WTC11 (cell line): ENCODE measurements at regions not wholly inside any gene's neighbourhood (a gene's known extent, or its start where the extent isn't known, plus 50 kb on each side); places are given as distances from the start of the nearest gene placed in this dataset.

ENCODE experiments used
- ATAC-seq: fragments of 200-7000 bp; cut with Tn5 transposase; 2 replicates; pipeline ENCODE4 v1.10.0; 2021; ENCODE audit warnings: mild to moderate bottlenecking, moderate library complexity
- CTCF ChIA-PET: fragments of 300-600 bp; sonication (Branson Sonifier 250); formaldehyde crosslinking; loops from one replicate; lab custom pipeline; 2021; ENCODE audit warnings: antibody characterized with exemption; lab: Charles Lee
- POLR2A ChIA-PET: fragments of 350-600 bp; sonication (Branson Sonifier 250); formaldehyde crosslinking; loops from one replicate; lab custom pipeline; 2021; ENCODE audit warnings: antibody characterized with exemption; lab: Charles Lee
- DNase-seq: peaks from one replicate; pipeline ENCODE4 v3.0.0; 2021; ENCODE audit warnings: low spot score
- H3K27ac Mint-ChIP-seq: 2 replicates; pipeline ENCODE4 v1.8.0; 2021; ENCODE audit warnings: mixed read lengths
- H3K27me3 Mint-ChIP-seq: 2 replicates; pipeline ENCODE4 v1.8.0; 2021; ENCODE audit warnings: low read depth, mild to moderate bottlenecking, moderate library complexity, mixed read lengths
- H3K36me3 Mint-ChIP-seq: 2 replicates; pipeline ENCODE4 v1.8.0; 2021; ENCODE audit warnings: mixed read lengths
- H3K4me1 Mint-ChIP-seq: 2 replicates; pipeline ENCODE4 v1.8.0; 2022; ENCODE audit warnings: mixed read lengths
- H3K4me3 Mint-ChIP-seq: 2 replicates; pipeline ENCODE4 v1.8.0; 2021; ENCODE audit warnings: mild to moderate bottlenecking, moderate library complexity, mixed read lengths
- H3K9me3 Mint-ChIP-seq: 2 replicates; pipeline ENCODE4 v1.8.0; 2021; ENCODE audit warnings: mixed read lengths
- AR ChIP-seq: fragments of 250-450 bp; sonication (Bioruptor Pico); IDR thresholded peaks from 2 replicates; pipeline ENCODE4 v1.9.0; 2021; ENCODE audit warnings: mild to moderate bottlenecking
- ATF3 ChIP-seq: sonication (generic); formaldehyde crosslinking; conservative IDR thresholded peaks from 2 replicates; pipeline ENCODE4 v1.8.1; 2022; ENCODE audit warnings: mild to moderate bottlenecking, missing genetic modification reagents
- CBFB ChIP-seq: sonication (generic); formaldehyde crosslinking; IDR thresholded peaks from 2 replicates; pipeline ENCODE4 v1.8.1; 2022; ENCODE audit warnings: mild to moderate bottlenecking, low read depth, missing genetic modification reagents
- CREB1 ChIP-seq: sonication (generic); formaldehyde crosslinking; IDR thresholded peaks from 2 replicates; pipeline ENCODE4 v1.8.0; 2023; ENCODE audit warnings: mild to moderate bottlenecking, missing genetic modification reagents
- E2F4 ChIP-seq: sonication (generic); formaldehyde crosslinking; IDR thresholded peaks from 2 replicates; pipeline ENCODE4 v1.8.1; 2022; ENCODE audit warnings: low read depth, mild to moderate bottlenecking, moderate library complexity, missing genetic modification reagents, borderline replicate concordance
- E2F5 ChIP-seq: sonication (generic); formaldehyde crosslinking; IDR thresholded peaks from 2 replicates; pipeline ENCODE4 v1.8.1; 2022; ENCODE audit warnings: mild to moderate bottlenecking, moderate library complexity, missing genetic modification reagents
- EMX1 ChIP-seq: fragments of 250-450 bp; sonication (Bioruptor Pico); IDR thresholded peaks from 2 replicates; pipeline ENCODE4 v1.8.0; 2021; ENCODE audit warnings: mild to moderate bottlenecking
- GTF2I ChIP-seq: fragments of 250-450 bp; sonication (Bioruptor Pico); conservative IDR thresholded peaks from 2 replicates; pipeline ENCODE4 v1.4.0; 2021; ENCODE audit warnings: mild to moderate bottlenecking
- HMGA2 ChIP-seq: fragments of 250-450 bp; sonication (Bioruptor Pico); IDR thresholded peaks from 2 replicates; pipeline ENCODE4 v1.4.0; 2021; ENCODE audit warnings: mild to moderate bottlenecking, moderate library complexity
- HMGXB4 ChIP-seq: sonication (generic); formaldehyde crosslinking; IDR thresholded peaks from 2 replicates; pipeline ENCODE4 v1.8.1; 2023; ENCODE audit warnings: mild to moderate bottlenecking, moderate library complexity, missing genetic modification reagents
- IRF2 ChIP-seq: sonication (generic); formaldehyde crosslinking; IDR thresholded peaks from 2 replicates; pipeline ENCODE4 v1.8.0; 2022; ENCODE audit warnings: low read depth, missing genetic modification reagents, borderline replicate concordance
- JAZF1 ChIP-seq: fragments of 250-450 bp; sonication (Bioruptor Pico); IDR thresholded peaks from 2 replicates; pipeline ENCODE4 v1.9.0; 2021; ENCODE audit warnings: moderate library complexity, mild to moderate bottlenecking, inconsistent platforms
- KAT7 ChIP-seq: sonication (generic); formaldehyde crosslinking; IDR thresholded peaks from 2 replicates; pipeline ENCODE4 v1.8.1; 2023; ENCODE audit warnings: missing genetic modification reagents, mild to moderate bottlenecking, borderline replicate concordance
- MAX ChIP-seq: sonication (generic); formaldehyde crosslinking; IDR thresholded peaks from 2 replicates; pipeline ENCODE4 v1.8.0; 2022; ENCODE audit warnings: mild to moderate bottlenecking, missing genetic modification reagents
- MLX ChIP-seq: sonication (generic); formaldehyde crosslinking; IDR thresholded peaks from 2 replicates; pipeline ENCODE4 v1.8.1; 2023; ENCODE audit warnings: mild to moderate bottlenecking, missing genetic modification reagents, moderate library complexity
- NFE2L1 ChIP-seq: sonication (generic); formaldehyde crosslinking; IDR thresholded peaks from 2 replicates; pipeline ENCODE4 v1.8.1; 2023; ENCODE audit warnings: missing genetic modification reagents
- OVOL2 ChIP-seq: fragments of 250-450 bp; sonication (Bioruptor Pico); IDR thresholded peaks from 2 replicates; pipeline ENCODE4 v1.9.0; 2021; ENCODE audit warnings: mild to moderate bottlenecking, borderline replicate concordance
- PREB ChIP-seq: sonication (generic); formaldehyde crosslinking; IDR thresholded peaks from 2 replicates; pipeline ENCODE4 v1.8.1; 2022; ENCODE audit warnings: mild to moderate bottlenecking, missing genetic modification reagents, moderate library complexity, borderline replicate concordance
- PRRX2 ChIP-seq: fragments of 250-450 bp; sonication (Bioruptor Pico); IDR thresholded peaks from 2 replicates; pipeline ENCODE4 v1.8.0; 2021; ENCODE audit warnings: mild to moderate bottlenecking
- SMAD3 ChIP-seq: sonication (generic); formaldehyde crosslinking; IDR thresholded peaks from 2 replicates; pipeline ENCODE4 v1.8.0; 2022; ENCODE audit warnings: missing genetic modification reagents, mild to moderate bottlenecking, borderline replicate concordance
- TCF7 ChIP-seq: sonication (generic); formaldehyde crosslinking; IDR thresholded peaks from 2 replicates; pipeline ENCODE4 v1.8.0; 2022; ENCODE audit warnings: mild to moderate bottlenecking, low read depth, missing genetic modification reagents, moderate library complexity
- TEAD4 ChIP-seq: sonication (generic); formaldehyde crosslinking; IDR thresholded peaks from 2 replicates; pipeline ENCODE4 v1.8.0; 2022; ENCODE audit warnings: mild to moderate bottlenecking, missing genetic modification reagents
- ZNF121 ChIP-seq: sonication (generic); formaldehyde crosslinking; IDR thresholded peaks from 2 replicates; pipeline ENCODE4 v1.8.0; 2023; ENCODE audit warnings: missing genetic modification reagents
- ZNF423 ChIP-seq: fragments of 250-450 bp; sonication (Bioruptor Pico); IDR thresholded peaks from 2 replicates; pipeline ENCODE4 v2.1.2; 2022; ENCODE audit warnings: mild to moderate bottlenecking, moderate library complexity
- ZNF671 ChIP-seq: fragments of 250-450 bp; sonication (Bioruptor Pico); IDR thresholded peaks from 2 replicates; pipeline ENCODE4 v1.8.0; 2021; ENCODE audit warnings: mild to moderate bottlenecking

- DNase-seq (no peak), ATAC-seq (no peak)
- Mint-ChIP-seq H3K9me3 (peaks cover 7% of the 10 kb centered on the region; the same call in 1 of the 2 replicates), H3K4me1 (peaks cover 23% of the 10 kb centered on the region), H3K4me3 (no peak overlapping the region), H3K27ac (no peak overlapping the region), H3K27me3 (no peaks in the 10 kb centered on the region), H3K36me3 (no peaks in the 10 kb centered on the region)
- TF ChIP-seq CREB1 (CRISPR knock-in tag), result no peak
- no peak for TF ChIP-seq ATF3 (CRISPR knock-in tag)
- no peak for TF ChIP-seq SMAD3 (CRISPR knock-in tag)
- TF ChIP-seq E2F4 (CRISPR knock-in tag), result no peak
- TF ChIP-seq E2F5 (CRISPR knock-in tag), result no peak
- TF ChIP-seq NFE2L1, result no peak
- no peak for TF ChIP-seq OVOL2
- TF ChIP-seq AR (CRISPR knock-in tag), result no peak
- no peak for TF ChIP-seq TEAD4 (CRISPR knock-in tag)
- no peak for TF ChIP-seq ZNF121 (CRISPR knock-in tag)
- TF ChIP-seq PREB (CRISPR knock-in tag), result no peak
- no peak for TF ChIP-seq MAX
- TF ChIP-seq TCF7 (CRISPR knock-in tag), result no peak
- no peak for TF ChIP-seq GTF2I (CRISPR knock-in tag)
- TF ChIP-seq ZNF423, result no peak
- ChIA-PET POLR2A (interaction anchor here (0.7 kb wide), 1 partner anchor 222 kb away, joined by 4 read pairs; no protein-coding TSS in a partner anchor), CTCF (interaction anchor here (0.5 kb wide), 1 partner anchor 229 kb away, joined by 3 read pairs; no protein-coding TSS in a partner anchor)
These were observed 202.5 kb upstream of the KLF8 start for GRCh38 chrX:56029691-56030090.

- Mint-ChIP-seq H3K36me3 (peaks cover 6% of the 10 kb centered on the region; the same call in 1 of the 2 replicates), H3K27ac (no peak overlapping the region), H3K4me1 (peaks cover 23% of the 10 kb centered on the region), H3K9me3 (peaks cover 13% of the 10 kb centered on the region), H3K4me3 (no peak overlapping the region), H3K27me3 (no peaks in the 10 kb centered on the region)
- DNase-seq (no peak), ATAC-seq (no peak)
- ChIA-PET POLR2A (no interaction called here), CTCF (no interaction called here)
- TF ChIP-seq ATF3 (CRISPR knock-in tag) (no peak), IRF2 (CRISPR knock-in tag) (no peak), PRRX2 (CRISPR knock-in tag) (no peak), ZNF671 (no peak), E2F5 (CRISPR knock-in tag) (no peak), MLX (CRISPR knock-in tag) (no peak), HMGA2 (CRISPR knock-in tag) (no peak), JAZF1 (CRISPR knock-in tag) (no peak), KAT7 (no peak), EMX1 (CRISPR knock-in tag) (no peak), CBFB (CRISPR knock-in tag) (no peak), HMGXB4 (no peak)
These were observed 200.7 kb upstream of the KLF8 start for GRCh38 chrX:56031409-56031808.
